ENCODE measurements at regions not wholly inside any gene's neighbourhood (a gene's known extent, or its start where the extent isn't known, plus 50 kb on each side); places are given as distances from the start of the nearest gene placed in this dataset.

DNA sequence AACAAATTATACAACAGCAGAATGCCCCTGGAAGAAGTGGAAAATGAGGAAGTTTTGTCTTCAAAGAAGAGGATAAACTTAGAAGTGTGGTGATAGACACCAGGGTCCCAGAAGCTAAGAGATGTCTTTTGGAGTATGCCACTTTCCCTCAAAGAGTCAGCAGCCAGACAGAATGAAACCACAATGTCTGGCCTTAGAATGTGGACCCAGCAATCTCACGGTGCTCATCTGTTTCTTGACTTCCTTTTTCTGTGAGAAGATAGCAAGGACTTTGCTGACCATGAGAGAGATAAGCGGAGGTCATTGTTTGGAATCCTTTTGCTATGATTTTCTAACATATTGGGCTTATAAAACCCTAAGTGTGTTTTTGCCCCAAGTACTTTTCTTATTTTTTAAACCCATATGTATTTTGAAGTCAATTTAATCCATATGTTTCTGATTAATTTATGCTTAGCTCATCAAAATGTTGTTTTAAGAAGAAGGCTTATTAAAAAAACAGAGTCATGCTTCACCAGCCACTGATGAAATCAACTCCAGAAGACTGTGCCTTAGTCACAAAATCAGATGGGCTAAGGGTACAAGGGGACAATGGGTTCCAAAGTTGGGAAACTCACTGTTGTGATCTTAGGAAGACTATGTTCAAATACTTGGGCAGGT lies 451.2 kb upstream of the JAG1 start:
- in situ Hi-C loops (cut with HindIII; ENCODE audit: low pct_unique_long_range_greater_than_20kb, low sequenced_read_pairs): no loop called here
- POLR2A ChIA-PET: no interaction called here
- no peak for ATAC-seq

DNA sequence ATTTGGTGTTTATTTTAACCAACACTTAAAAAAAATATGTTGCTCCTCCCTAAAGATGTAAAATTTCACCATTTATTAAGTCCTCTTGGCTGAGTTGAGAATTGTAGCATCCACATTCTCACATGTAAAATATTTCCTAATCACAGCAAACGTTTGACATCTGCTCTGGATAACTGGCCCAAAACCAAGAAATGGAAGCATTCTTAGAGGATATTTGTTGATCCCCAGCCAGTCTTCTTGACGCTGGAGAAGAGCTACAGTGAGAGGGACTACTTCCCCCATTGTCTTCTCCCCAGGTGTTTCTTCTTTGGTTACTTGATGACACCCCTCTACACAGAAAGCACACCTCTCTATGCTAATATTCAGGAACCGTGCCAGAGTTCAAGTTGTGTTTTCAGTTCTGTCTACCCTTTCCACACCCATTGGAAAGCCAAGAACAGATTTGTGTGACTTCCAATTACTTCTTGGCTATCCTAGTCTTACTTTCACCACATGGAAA lies 454.5 kb upstream of the JAG1 start:
- H3K36me3 ChIP-seq (ENCODE audit: control insufficient read depth, insufficient read depth, low read length): no peaks in the 10 kb centered on the region
- no TSS peak for BruUV-seq (replicated peaks)
- POLR2A ChIA-PET: no interaction called here
- ATAC-seq (no peak), DNase-seq (ENCODE audit: low read depth, low spot score) (no peak)
- intact Hi-C loops (cut with micrococcal nuclease; ENCODE audit: unreplicated experiment) (no loop called here), in situ Hi-C loops (cut with HindIII; ENCODE audit: low pct_unique_long_range_greater_than_20kb, low sequenced_read_pairs) (no loop called here)
- CTCF ChIA-PET: no interaction called here
- TF ChIP-seq, protein P1, sequence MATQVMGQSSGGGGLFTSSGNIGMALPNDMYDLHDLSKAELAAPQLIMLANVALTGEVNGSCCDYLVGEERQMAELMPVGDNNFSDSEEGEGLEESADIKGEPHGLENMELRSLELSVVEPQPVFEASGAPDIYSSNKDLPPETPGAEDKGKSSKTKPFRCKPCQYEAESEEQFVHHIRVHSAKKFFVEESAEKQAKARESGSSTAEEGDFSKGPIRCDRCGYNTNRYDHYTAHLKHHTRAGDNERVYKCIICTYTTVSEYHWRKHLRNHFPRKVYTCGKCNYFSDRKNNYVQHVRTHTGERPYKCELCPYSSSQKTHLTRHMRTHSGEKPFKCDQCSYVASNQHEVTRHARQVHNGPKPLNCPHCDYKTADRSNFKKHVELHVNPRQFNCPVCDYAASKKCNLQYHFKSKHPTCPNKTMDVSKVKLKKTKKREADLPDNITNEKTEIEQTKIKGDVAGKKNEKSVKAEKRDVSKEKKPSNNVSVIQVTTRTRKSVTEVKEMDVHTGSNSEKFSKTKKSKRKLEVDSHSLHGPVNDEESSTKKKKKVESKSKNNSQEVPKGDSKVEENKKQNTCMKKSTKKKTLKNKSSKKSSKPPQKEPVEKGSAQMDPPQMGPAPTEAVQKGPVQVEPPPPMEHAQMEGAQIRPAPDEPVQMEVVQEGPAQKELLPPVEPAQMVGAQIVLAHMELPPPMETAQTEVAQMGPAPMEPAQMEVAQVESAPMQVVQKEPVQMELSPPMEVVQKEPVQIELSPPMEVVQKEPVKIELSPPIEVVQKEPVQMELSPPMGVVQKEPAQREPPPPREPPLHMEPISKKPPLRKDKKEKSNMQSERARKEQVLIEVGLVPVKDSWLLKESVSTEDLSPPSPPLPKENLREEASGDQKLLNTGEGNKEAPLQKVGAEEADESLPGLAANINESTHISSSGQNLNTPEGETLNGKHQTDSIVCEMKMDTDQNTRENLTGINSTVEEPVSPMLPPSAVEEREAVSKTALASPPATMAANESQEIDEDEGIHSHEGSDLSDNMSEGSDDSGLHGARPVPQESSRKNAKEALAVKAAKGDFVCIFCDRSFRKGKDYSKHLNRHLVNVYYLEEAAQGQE (IDR thresholded peaks at IDR 0.05; ENCODE audit: insufficient read depth in 1 of 2, low read depth in 2 of 2, low read length in 1 of 2): no peak
- TF ChIP-seq, protein P2, sequence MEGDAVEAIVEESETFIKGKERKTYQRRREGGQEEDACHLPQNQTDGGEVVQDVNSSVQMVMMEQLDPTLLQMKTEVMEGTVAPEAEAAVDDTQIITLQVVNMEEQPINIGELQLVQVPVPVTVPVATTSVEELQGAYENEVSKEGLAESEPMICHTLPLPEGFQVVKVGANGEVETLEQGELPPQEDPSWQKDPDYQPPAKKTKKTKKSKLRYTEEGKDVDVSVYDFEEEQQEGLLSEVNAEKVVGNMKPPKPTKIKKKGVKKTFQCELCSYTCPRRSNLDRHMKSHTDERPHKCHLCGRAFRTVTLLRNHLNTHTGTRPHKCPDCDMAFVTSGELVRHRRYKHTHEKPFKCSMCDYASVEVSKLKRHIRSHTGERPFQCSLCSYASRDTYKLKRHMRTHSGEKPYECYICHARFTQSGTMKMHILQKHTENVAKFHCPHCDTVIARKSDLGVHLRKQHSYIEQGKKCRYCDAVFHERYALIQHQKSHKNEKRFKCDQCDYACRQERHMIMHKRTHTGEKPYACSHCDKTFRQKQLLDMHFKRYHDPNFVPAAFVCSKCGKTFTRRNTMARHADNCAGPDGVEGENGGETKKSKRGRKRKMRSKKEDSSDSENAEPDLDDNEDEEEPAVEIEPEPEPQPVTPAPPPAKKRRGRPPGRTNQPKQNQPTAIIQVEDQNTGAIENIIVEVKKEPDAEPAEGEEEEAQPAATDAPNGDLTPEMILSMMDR (IDR thresholded peaks at IDR 0.05): no peak
- TF ChIP-seq SIN3A (IDR thresholded peaks at IDR 0.05; ENCODE audit: borderline replicate concordance, insufficient read depth, low read depth, low read length): no peak
- no peak for TF ChIP-seq POLR2AphosphoS5 (IDR thresholded peaks at IDR 0.05; ENCODE audit: low read depth, low read length)
- no peak for TF ChIP-seq TCF7L2 (IDR thresholded peaks at IDR 0.05; ENCODE audit: low read depth, low read length)
- no peaks in the 10 kb centered on the region for H3K9me3 ChIP-seq (ENCODE audit: control insufficient read depth, insufficient read depth, low read depth, low read length)
- no peak overlapping the region for H3K4me3 ChIP-seq (ENCODE audit: low read depth in 2 of 2, low read length in 2 of 2)
- H3K4me1 ChIP-seq (ENCODE audit: control insufficient read depth, insufficient read depth, low read length): no peaks in the 10 kb centered on the region
- no peak overlapping the region for H3K27ac ChIP-seq (ENCODE audit: low read length)
- no peaks in the 10 kb centered on the region for H3K27me3 ChIP-seq (ENCODE audit: control insufficient read depth, insufficient read depth, low read length)

More for the DNA sequence above, 451.2 kb upstream of the JAG1 start:
- intact Hi-C loops (cut with micrococcal nuclease; ENCODE audit: unreplicated experiment): no loop called here
- no peak for DNase-seq (ENCODE audit: low read depth, low spot score)
- no peaks in the 10 kb centered on the region for H3K9me3 ChIP-seq (ENCODE audit: control insufficient read depth, insufficient read depth, low read depth, low read length)
- H3K4me3 ChIP-seq (ENCODE audit: low read depth in 2 of 2, low read length in 2 of 2): no peak overlapping the region
- TF ChIP-seq SIN3A (IDR thresholded peaks at IDR 0.05; ENCODE audit: borderline replicate concordance, insufficient read depth, low read depth, low read length): no peak
- TF ChIP-seq, protein P1 (IDR thresholded peaks at IDR 0.05; ENCODE audit: insufficient read depth in 1 of 2, low read depth in 2 of 2, low read length in 1 of 2): no peak
- H3K27ac ChIP-seq (ENCODE audit: low read length): no peak overlapping the region
- BruUV-seq (replicated peaks): no TSS peak
- CTCF ChIA-PET: no interaction called here
- no peaks in the 10 kb centered on the region for H3K4me1 ChIP-seq (ENCODE audit: control insufficient read depth, insufficient read depth, low read length)
- no peaks in the 10 kb centered on the region for H3K27me3 ChIP-seq (ENCODE audit: control insufficient read depth, insufficient read depth, low read length)
- H3K36me3 ChIP-seq (ENCODE audit: control insufficient read depth, insufficient read depth, low read length): no peaks in the 10 kb centered on the region

Measured in Panc1 (cell line).